Right ventricle myocardium superior (tissue), 1 donor: ENCODE measurements at regions not wholly inside any gene's neighbourhood (a gene's known extent, or its start where the extent isn't known, plus 50 kb on each side); places are given as distances from the start of the nearest gene placed in this dataset.

Source experiments
- ATAC-seq: fragments of 200-7000 bp; cut with Tn5 transposase; one replicate; pipeline ENCODE4 v1.9.1; 2020; ENCODE audit warnings: mild to moderate bottlenecking; ENCODE audit not compliant: poor library complexity
- DNase-seq: peaks from one replicate; pipeline ENCODE4 v3.0.0-alpha.2; 2020
- intact Hi-C: fragments of 100-400 bp; cut with DNase I; formaldehyde crosslinking; loops from one replicate; pipeline ENCODE4 v1.11.2; 2022
- donor health status: DM: no; HTN: yes; CAD: no; lungs with severe emphysema.

- DNase-seq = no peak
- intact Hi-C loops = no loop called here
- no peak for ATAC-seq
Measured at GRCh38 chr11:134779179-134779578, 367.1 kb upstream of the B3GAT1 start.

- DNase-seq (no peak), ATAC-seq (no peak)
- intact Hi-C loops = no loop called here
Measured at GRCh38 chr11:134768463-134768862, 356.4 kb upstream of the B3GAT1 start.

GRCh38 chr11:134765565-134765964 lies 353.5 kb upstream of the B3GAT1 start:
- DNase-seq (no peak), ATAC-seq (no peak)
- intact Hi-C loops = no loop called here

- no peak for DNase-seq
- intact Hi-C loops = no loop called here
- no peak for ATAC-seq
Measured at GRCh38 chr11:134764966-134765365, 352.9 kb upstream of the B3GAT1 start.

GRCh38 chr11:134764367-134764766 lies 352.3 kb upstream of the B3GAT1 start:
- ATAC-seq (no peak), DNase-seq (no peak)
- intact Hi-C loops = no loop called here

GRCh38 chr11:134763030-134763388 lies 351.0 kb upstream of the B3GAT1 start:
- intact Hi-C loops = no loop called here
- DNase-seq (no peak), ATAC-seq (no peak)

- DNase-seq = no peak
- ATAC-seq = no peak
- intact Hi-C loops = no loop called here
Measured at GRCh38 chr11:134762248-134763029, 350.4 kb upstream of the B3GAT1 start.

- DNase-seq = no peak
- ATAC-seq = no peak
- intact Hi-C loops = no loop called here
Measured at GRCh38 chr11:134761926-134762247, 349.8 kb upstream of the B3GAT1 start.

- ATAC-seq = no peak
- intact Hi-C loops = no loop called here
- no peak for DNase-seq
Measured at GRCh38 chr11:134761386-134761785, 349.3 kb upstream of the B3GAT1 start.

- DNase-seq (no peak), ATAC-seq (no peak)
- intact Hi-C loops = no loop called here
Measured at GRCh38 chr11:134760957-134761356, 348.9 kb upstream of the B3GAT1 start.

- no peak for ATAC-seq
- DNase-seq = no peak
- intact Hi-C loops = no loop called here
Measured at GRCh38 chr11:134760299-134760698, 348.3 kb upstream of the B3GAT1 start.

- DNase-seq = no peak
- intact Hi-C loops = no loop called here
Measured at GRCh38 chr11:134759855-134760254, 347.8 kb upstream of the B3GAT1 start.

GRCh38 chr11:134759274-134759673 lies 347.2 kb upstream of the B3GAT1 start:
- DNase-seq = no peak
- no peak for ATAC-seq
- intact Hi-C loops = no loop called here

More at GRCh38 chr11:134759855-134760254, 347.8 kb upstream of the B3GAT1 start:
- no peak for ATAC-seq

GRCh38 chr11:134758342-134758931 lies 346.4 kb upstream of the B3GAT1 start:
- ATAC-seq (no peak), DNase-seq (no peak)
- intact Hi-C loops = no loop called here

GRCh38 chr11:134757633-134758032 lies 345.6 kb upstream of the B3GAT1 start:
- ATAC-seq (no peak), DNase-seq (no peak)
- intact Hi-C loops = no loop called here

GRCh38 chr11:134756811-134757540 lies 344.9 kb upstream of the B3GAT1 start:
- intact Hi-C loops = no loop called here
- no peak for ATAC-seq
- no peak for DNase-seq

GRCh38 chr11:134755535-134755934 lies 343.5 kb upstream of the B3GAT1 start:
- no peak for ATAC-seq
- DNase-seq = no peak
- intact Hi-C loops = no loop called here

GRCh38 chr11:134754521-134755198 lies 342.6 kb upstream of the B3GAT1 start:
- intact Hi-C loops = no loop called here
- ATAC-seq (no peak), DNase-seq (no peak)

- intact Hi-C loops = no loop called here
- DNase-seq = no peak
- ATAC-seq = no peak
Measured at GRCh38 chr11:134753771-134754520, 341.9 kb upstream of the B3GAT1 start.
